HG03280 (cell line): ENCODE measurements at regions not wholly inside any gene's neighbourhood (a gene's known extent, or its start where the extent isn't known, plus 50 kb on each side); places are given as distances from the start of the nearest gene placed in this dataset.

Experiments used
- ATAC-seq: cut with Tn5 transposase; IDR thresholded peaks from one replicate; pipeline ENCODE4 v1.9.1; 2021; ENCODE audit warnings: mild to moderate bottlenecking, moderate library complexity; ENCODE audit not compliant: unreplicated experiment

GRCh38 chr6:6704103-6705060 lies 115.9 kb downstream of the LY86 start:
- no peak for ATAC-seq

DNA sequence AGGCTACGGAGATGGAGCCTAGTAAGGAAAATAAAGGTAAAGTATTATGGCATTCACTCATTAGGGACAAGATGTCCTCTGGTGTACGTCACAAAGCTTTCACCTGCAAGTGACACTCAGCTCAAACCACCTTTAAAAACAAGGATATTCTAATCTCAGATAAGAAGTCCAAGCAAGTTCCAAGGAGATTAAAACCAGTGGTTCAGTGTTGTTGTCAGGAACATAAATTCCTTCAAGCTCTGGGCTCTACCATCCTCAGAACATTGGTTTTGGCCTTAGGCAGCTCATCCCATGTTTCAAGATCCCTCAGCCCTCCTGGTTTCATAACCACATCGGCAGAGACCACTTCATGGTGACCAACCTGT lies 116.5 kb downstream of the LY86 start:
- no peak for ATAC-seq

DNA sequence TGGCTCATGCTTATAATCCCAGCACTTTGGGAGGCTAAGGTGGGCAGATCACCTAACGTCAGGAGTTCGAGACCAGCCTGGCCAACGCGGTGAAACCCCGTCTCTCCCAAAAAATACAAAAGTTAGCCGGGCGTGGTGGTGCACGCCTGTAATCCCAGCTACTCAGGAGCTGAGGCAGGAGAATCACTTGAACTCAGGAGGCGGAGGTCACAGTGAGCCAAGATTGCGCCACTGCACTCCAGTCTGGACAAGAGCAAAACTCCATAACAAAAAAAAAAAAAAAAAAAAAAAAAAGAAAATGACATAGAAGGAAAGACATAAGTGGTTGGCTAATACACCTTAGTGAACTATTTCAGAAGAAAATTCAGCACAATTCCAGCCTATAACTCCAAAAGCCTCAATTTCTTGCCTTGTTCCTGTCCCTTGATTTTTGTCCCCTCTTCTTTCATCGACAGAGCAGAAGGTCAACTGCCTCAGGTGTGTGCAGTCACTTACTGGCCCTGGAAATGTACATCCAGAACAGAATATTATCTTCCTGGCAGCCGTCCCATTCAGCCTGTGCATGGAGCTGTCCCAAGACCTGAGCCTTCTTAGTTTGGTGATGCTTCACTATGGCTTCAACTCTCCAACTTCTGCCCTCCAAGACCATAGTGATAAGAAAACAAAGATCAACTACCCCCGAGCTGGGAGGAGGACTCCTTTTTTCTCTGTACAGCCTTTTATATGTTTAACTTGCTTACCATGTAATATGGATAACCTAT lies 117.6 kb downstream of the LY86 start:
- no peak for ATAC-seq

- no peak for ATAC-seq
Observed at GRCh38 chr6:6707143-6707542, 118.6 kb downstream of the LY86 start.

DNA sequence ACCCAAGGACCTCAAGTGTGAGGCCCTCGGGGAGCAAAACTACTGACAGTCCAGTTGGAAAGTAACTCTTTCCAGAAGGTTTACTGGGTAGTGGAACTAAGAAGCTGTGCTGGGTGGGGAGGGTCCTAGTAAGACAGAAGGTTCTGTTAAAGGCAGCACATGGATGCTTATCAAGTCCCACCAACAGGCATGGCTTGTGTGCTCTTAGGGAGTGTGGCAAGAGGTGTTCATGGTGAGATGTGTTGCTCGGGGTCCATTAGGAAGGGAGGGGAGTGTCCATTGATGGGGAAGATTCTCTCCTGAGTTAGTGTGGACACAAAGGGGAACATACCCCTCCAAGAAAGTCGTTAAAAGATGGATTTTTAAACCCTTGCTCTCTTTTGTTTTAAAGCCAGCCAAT lies 120.6 kb downstream of the LY86 start:
- no peak for ATAC-seq

GRCh38 chr6:6711031-6711785 lies 122.7 kb downstream of the LY86 start:
- no peak for ATAC-seq

DNA sequence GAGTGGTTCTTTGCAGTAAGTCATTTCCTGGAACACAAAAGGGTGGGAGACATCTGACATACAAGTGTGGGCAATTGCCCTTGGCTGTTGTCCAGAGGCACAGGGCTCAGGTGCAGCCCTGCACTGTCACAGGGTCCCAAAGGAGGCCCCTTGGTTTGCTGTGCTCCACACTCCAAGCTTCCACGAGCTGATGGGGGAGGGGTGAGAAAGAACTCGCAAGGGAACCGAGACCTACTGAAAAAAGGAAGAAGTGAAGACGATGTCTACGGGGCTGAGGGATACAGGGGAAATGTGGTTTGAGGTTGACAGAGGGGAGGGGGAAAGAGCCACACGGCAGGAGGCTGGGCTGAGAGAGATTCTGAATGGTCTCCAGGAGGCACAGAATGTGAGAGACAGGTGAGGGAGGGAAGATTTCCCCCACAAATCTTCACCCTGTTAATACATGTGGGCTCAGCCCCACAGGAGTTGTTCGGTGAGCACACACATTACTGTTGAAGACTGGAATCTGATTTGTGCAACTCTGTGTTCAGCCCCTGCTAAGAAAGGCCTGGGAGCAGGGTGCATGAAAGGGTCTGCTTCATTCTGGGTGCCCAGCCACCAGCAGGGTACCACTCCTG lies 123.4 kb downstream of the LY86 start:
- ATAC-seq: no peak

GRCh38 chr6:6712449-6713403 lies 124.2 kb downstream of the LY86 start:
- ATAC-seq: no peak

GRCh38 chr6:6713657-6714056 lies 125.1 kb downstream of the LY86 start:
- no peak for ATAC-seq

DNA sequence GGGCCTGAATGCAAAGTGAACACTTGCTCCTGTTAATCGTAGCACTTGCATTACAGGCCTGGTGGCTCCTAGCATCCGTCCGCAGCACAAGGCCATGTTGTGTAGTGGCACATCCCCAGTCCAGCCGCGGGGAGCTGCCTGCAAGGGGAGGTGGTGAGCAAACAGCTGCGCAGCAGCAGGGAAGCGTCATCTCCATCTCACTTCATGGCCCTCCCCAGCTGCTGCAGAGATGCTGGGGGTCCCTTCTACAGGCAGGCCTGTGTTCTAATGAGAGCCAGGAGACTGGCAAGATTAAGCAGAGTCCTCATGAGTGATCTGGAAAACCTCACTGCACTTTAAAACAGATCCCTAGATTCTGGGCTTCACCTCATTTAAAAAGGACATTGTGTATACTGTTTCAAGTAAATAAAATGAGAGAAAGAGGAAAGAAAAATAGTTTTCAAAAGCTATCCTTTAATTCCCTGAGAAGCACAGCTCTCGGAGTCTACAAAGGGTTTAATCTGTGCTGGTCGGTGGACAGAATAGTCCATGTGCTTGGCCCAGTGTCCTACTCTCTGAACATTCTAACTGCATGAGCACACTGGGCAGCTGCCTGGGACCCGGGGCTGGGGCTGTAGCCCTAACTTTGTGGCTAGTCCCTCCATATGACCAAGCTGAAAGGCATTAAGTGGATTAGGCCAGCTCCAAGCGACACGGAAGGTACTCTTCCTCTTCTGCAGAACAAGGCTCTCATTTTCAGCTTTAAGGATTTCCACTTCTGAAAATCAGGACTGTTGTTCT lies 125.8 kb downstream of the LY86 start:
- no peak for ATAC-seq

- no peak for ATAC-seq
Observed at GRCh38 chr6:6714953-6715352, 126.4 kb downstream of the LY86 start.

GRCh38 chr6:6715465-6715864 lies 126.9 kb downstream of the LY86 start:
- ATAC-seq: no peak

GRCh38 chr6:6716998-6717763 lies 128.7 kb downstream of the LY86 start:
- no peak for ATAC-seq

DNA sequence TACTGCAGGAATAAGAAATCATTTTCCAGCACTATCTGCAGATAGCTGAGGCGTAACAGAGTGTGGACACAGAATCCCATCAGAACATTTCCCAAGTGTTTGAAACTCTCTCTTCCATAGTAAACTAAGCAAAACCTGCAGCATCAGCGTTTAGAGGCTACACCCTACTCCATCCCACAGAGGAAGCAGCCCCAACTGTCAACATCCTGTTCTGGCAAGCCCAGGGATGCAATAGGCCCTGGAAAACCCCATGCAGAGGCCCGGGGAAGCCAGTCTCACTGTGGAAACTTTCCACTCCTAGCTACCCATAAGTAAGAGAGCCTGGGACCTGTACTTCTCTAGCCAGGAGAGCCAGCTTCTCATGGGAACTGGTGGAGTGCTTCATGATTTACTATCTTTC lies 129.4 kb downstream of the LY86 start:
- no peak for ATAC-seq

DNA sequence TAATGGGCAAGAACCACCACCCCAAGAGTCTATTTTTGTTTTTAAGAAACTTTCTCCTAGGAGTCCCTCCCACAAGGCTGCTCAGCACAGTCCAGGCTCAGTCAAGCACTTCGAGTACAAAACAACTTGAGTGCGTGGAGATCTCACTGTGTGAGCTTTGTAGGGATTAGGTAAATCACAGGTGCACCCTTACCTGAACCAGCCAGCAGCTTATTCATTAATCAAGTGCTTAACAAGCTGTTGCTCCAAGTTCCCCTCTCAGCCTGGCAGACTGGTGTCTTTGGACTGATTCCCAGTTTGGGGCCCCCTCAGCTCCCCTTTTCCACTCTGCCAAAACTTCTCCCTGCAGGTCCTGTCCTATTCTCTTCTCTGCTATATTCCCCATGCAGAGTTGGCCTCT lies 133.1 kb downstream of the LY86 start:
- ATAC-seq: no peak

GRCh38 chr6:6722195-6722594 lies 133.7 kb downstream of the LY86 start:
- no peak for ATAC-seq

DNA sequence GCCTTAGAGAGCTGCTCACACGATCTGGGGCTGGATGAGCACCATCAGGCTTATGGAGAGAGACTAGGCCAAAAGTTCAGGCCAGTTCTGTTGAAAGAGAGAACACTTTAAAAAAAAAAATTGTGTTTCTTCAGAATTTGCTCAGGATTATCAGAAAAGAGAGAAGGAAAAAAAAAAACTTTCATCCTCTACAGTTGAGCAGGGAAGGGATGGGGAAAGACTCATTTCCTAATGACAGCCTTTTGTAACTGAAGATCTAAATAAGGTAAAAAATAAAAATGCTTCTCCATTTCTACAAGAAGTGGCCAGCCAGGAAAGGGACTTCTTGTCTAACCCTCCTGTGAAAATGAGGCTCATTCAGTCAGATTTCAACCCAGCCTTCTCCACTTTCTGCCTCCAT lies 134.8 kb downstream of the LY86 start:
- ATAC-seq: no peak

GRCh38 chr6:6723921-6724538 lies 135.5 kb downstream of the LY86 start:
- ATAC-seq: no peak
